Astrocyte of the hippocampus (primary cell): ENCODE measurements at regions not wholly inside any gene's neighbourhood (a gene's known extent, or its start where the extent isn't known, plus 50 kb on each side); places are given as distances from the start of the nearest gene placed in this dataset.
"Not testable (repeated sequence)": the region's sequence is repeated elsewhere in the genome, so short reads cannot be mapped to it uniquely, and the experiment has no call there.

Experiments
- DNase-seq: peaks from one replicate; pipeline ENCODE4 v3.0.0; 2011; ENCODE audit warnings: low read depth, low spot score

GRCh38 chr11:49817705-49818430 is 134.3 kb upstream of the OR4C13 start:
- not testable (repeated sequence) for DNase-seq

- not testable (repeated sequence) for DNase-seq
These were observed 129.0 kb upstream of the OR4C13 start for GRCh38 chr11:49823188-49823587.

- DNase-seq = not testable (repeated sequence)
These were observed 101.7 kb upstream of the OR4C13 start for GRCh38 chr11:49850541-49850940.

GRCh38 chr11:49851511-49851910 is 100.7 kb upstream of the OR4C13 start:
- DNase-seq = no peak

- no peak for DNase-seq
These were observed 100.2 kb upstream of the OR4C13 start for GRCh38 chr11:49851971-49852389.

GRCh38 chr11:49888875-49889274 is 63.3 kb upstream of the OR4C13 start:
- DNase-seq = not testable (repeated sequence)

- not testable (repeated sequence) for DNase-seq
These were observed 60.1 kb upstream of the OR4C13 start for GRCh38 chr11:49891910-49892671.

- not testable (repeated sequence) for DNase-seq
These were observed 58.7 kb upstream of the OR4C13 start for GRCh38 chr11:49893442-49893841.
